Choroid plexus epithelial cell (primary cell): ENCODE measurements at regions not wholly inside any gene's neighbourhood (a gene's known extent, or its start where the extent isn't known, plus 50 kb on each side); places are given as distances from the start of the nearest gene placed in this dataset.

ENCODE experiments used
- DNase-seq: peaks from one replicate; pipeline ENCODE4 v3.0.0-alpha.2; 2010; ENCODE audit warnings: low read depth
- H3K4me3 ChIP-seq: 2 replicates; pipeline ENCODE4 v1.5.1; 2011; ENCODE audit warnings: low read depth, mild to moderate bottlenecking, control low read depth, low read length, moderate library complexity
- CTCF ChIP-seq: conservative IDR thresholded peaks from 2 replicates; pipeline ENCODE4 v1.5.1; 2011; ENCODE audit warnings: low read depth, mild to moderate bottlenecking, control low read depth, inconsistent platforms, low read length, moderate library complexity

- DNase-seq: no peak
- no peak overlapping the region for H3K4me3 ChIP-seq
- TF ChIP-seq CTCF: no peak
These were observed 1029.0 kb upstream of the TENM4 start for GRCh38 chr11:80469871-80470270.

DNA sequence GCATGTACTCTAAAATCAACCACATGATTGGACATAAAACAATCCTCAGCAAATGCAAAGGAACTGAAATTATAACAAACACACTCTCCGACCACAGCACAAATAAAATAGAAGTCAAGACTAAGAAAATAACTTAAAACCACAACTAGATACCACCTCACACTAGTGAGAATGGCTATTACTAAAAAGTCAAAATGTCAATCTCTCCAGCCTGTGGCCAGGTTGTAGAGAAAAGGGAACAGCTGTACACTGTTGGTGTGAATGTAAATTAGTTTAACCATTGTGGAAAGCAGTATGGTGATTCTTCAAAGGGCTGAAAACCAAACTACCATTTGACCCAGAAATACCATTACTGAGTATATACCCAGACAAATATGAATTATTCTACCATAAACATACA, 1025.7 kb upstream of the TENM4 start:
- no peak for DNase-seq
- H3K4me3 ChIP-seq: no peak overlapping the region
- no peak for TF ChIP-seq CTCF

DNA sequence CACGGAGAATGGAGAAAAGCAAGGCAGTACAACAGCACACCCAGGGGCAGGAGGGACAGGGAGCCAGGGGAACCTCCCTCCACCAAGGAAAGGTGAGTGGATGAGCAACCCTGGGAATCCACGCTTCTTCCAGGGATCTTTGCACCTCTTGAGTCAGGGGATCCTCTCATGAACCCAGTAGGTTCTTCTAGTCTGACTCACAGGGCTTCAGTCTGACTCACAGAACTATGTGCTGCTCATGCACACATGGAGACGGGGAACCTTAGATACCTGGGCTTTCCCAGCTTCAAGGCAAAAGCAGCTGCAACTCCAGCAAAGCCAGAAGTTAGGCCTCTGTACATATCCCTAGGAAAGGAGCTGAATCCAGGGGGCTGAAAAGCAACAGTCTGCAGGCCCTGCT, 1021.4 kb upstream of the TENM4 start:
- no peak overlapping the region for H3K4me3 ChIP-seq
- DNase-seq: peak; percentile 60
- TF ChIP-seq CTCF: no peak

- DNase-seq: no peak
- TF ChIP-seq CTCF: no peak
- no peak overlapping the region for H3K4me3 ChIP-seq
These were observed 1017.5 kb upstream of the TENM4 start for GRCh38 chr11:80458376-80458775.

DNA sequence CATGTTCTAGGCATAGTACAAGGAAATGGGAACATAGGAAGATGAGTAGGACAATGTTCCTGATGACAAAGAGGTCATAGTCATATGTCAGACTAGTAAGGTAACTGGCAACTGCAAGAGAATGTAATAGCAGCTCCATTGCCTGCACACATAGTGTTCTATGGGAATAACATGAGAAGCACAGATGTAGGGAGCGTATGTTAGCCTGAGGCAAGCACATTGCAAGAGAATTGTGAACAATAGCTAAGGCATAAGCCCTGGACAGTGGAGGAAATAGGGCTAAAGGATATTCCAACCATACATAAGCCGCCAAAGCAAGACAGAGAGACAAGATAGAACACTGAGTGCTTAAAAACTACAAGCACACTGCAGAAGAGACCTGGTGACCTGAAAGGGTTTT, 1017.0 kb upstream of the TENM4 start:
- no peak for DNase-seq
- no peak overlapping the region for H3K4me3 ChIP-seq
- no peak for TF ChIP-seq CTCF

GRCh38 chr11:80455818-80456217, 1015.0 kb upstream of the TENM4 start:
- H3K4me3 ChIP-seq: no peak overlapping the region
- TF ChIP-seq CTCF: no peak
- DNase-seq: no peak

- H3K4me3 ChIP-seq: no peak overlapping the region
- TF ChIP-seq CTCF: no peak
- DNase-seq: no peak
These were observed 1010.3 kb upstream of the TENM4 start for GRCh38 chr11:80451105-80451504.
